Endodermal cell (in vitro differentiated cells): ENCODE measurements at regions not wholly inside any gene's neighbourhood (a gene's known extent, or its start where the extent isn't known, plus 50 kb on each side); places are given as distances from the start of the nearest gene placed in this dataset.
A peak's percentile ranks its signal among the peaks of the same experiment; 100 is the strongest.

Source experiments
- DNase-seq: peaks from one replicate; pipeline ENCODE4 v3.0.0-alpha.2; 2017
- H3K27ac ChIP-seq: 2 replicates; pipeline ENCODE4 v1.5.1; 2013; ENCODE audit warnings: mild to moderate bottlenecking, low read depth, low read length, moderate library complexity
- H3K27me3 ChIP-seq: 2 replicates; pipeline ENCODE4 v1.6.1; 2013; ENCODE audit warnings: mild to moderate bottlenecking, low read length, moderate library complexity; ENCODE audit not compliant: insufficient read depth, control insufficient read depth, poor library complexity, severe bottlenecking
- H3K36me3 ChIP-seq: 2 replicates; pipeline ENCODE4 v1.7.0; 2013; ENCODE audit warnings: mild to moderate bottlenecking, low read length, moderate library complexity; ENCODE audit not compliant: control insufficient read depth, insufficient read depth
- H3K4me1 ChIP-seq: one replicate; pipeline ENCODE4 v1.7.0; 2013; ENCODE audit warnings: low read length; ENCODE audit not compliant: control insufficient read depth, insufficient read depth
- H3K4me3 ChIP-seq: 2 replicates; pipeline ENCODE4 v1.5.1; 2013; ENCODE audit warnings: mild to moderate bottlenecking, low read length, moderate library complexity
- H3K9ac ChIP-seq: 2 replicates; pipeline ENCODE4 v1.6.1; 2013; ENCODE audit warnings: mild to moderate bottlenecking, low read length, moderate library complexity; ENCODE audit not compliant: poor library complexity, severe bottlenecking; ENCODE audit errors: extremely low read depth
- H3K9me3 ChIP-seq: 2 replicates; pipeline ENCODE4 v1.6.1; 2013; ENCODE audit warnings: mild to moderate bottlenecking, low read length, moderate library complexity; ENCODE audit not compliant: control insufficient read depth
- H3K27ac Mint-ChIP-seq: 2 replicates; pipeline ENCODE4 v1.8.0; 2020; ENCODE audit warnings: mixed read lengths
- H3K27me3 Mint-ChIP-seq: 2 replicates; pipeline ENCODE4 v1.8.0; 2021; ENCODE audit warnings: mild to moderate bottlenecking, mixed read lengths; ENCODE audit not compliant: insufficient read depth
- H3K36me3 Mint-ChIP-seq: 2 replicates; pipeline ENCODE4 v1.8.0; 2020; ENCODE audit warnings: low read depth, mixed read lengths
- H3K4me1 Mint-ChIP-seq: 2 replicates; pipeline ENCODE4 v1.8.0; 2020; ENCODE audit warnings: mixed read lengths
- H3K4me3 Mint-ChIP-seq: 2 replicates; pipeline ENCODE4 v1.8.0; 2020; ENCODE audit warnings: mild to moderate bottlenecking, moderate library complexity, mixed read lengths
- H3K9me3 Mint-ChIP-seq: 2 replicates; pipeline ENCODE4 v1.8.0; 2020; ENCODE audit warnings: mild to moderate bottlenecking, mixed read lengths
- WGBS, 2 experiments: methylation state at CpG; one replicate each; pipeline versions ENCODE4 v1.1.5 to v1.1.7; 2013; ENCODE audit warnings: missing lambda C conversion rate in 2 of 2, mixed read lengths in 1 of 2; ENCODE audit not compliant: insufficient coverage in 1 of 2, insufficient read length in 1 of 2; 5-methylcytosine and 5-hydroxymethylcytosine counted together
- TF ChIP-seq, protein P1 (sequence below): fragments of 200-600 bp; sonication (generic); conservative IDR thresholded peaks from 2 replicates; pipeline ENCODE4 v1.5.0; 2021; ENCODE audit warnings: antibody characterized with exemption, mild to moderate bottlenecking

GRCh38 chr4:177861551-177862094 is 419.4 kb upstream of the AGA start:
- Histone ChIP-seq H3K36me3 (no peaks in the 10 kb centered on the region), H3K27ac (no peak overlapping the region), H3K9ac (no peak overlapping the region), H3K4me1 (no peaks in the 10 kb centered on the region), H3K9me3 (no peaks in the 10 kb centered on the region), H3K4me3 (no peak overlapping the region), H3K27me3 (no peaks in the 10 kb centered on the region)
- Mint-ChIP-seq H3K36me3 (no peaks in the 10 kb centered on the region), H3K27ac (no peak overlapping the region), H3K4me3 (no peak overlapping the region), H3K4me1 (no peaks in the 10 kb centered on the region), H3K9me3 (no peaks in the 10 kb centered on the region), H3K27me3 (no peaks in the 10 kb centered on the region)
- TF ChIP-seq, protein P1, sequence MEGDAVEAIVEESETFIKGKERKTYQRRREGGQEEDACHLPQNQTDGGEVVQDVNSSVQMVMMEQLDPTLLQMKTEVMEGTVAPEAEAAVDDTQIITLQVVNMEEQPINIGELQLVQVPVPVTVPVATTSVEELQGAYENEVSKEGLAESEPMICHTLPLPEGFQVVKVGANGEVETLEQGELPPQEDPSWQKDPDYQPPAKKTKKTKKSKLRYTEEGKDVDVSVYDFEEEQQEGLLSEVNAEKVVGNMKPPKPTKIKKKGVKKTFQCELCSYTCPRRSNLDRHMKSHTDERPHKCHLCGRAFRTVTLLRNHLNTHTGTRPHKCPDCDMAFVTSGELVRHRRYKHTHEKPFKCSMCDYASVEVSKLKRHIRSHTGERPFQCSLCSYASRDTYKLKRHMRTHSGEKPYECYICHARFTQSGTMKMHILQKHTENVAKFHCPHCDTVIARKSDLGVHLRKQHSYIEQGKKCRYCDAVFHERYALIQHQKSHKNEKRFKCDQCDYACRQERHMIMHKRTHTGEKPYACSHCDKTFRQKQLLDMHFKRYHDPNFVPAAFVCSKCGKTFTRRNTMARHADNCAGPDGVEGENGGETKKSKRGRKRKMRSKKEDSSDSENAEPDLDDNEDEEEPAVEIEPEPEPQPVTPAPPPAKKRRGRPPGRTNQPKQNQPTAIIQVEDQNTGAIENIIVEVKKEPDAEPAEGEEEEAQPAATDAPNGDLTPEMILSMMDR, result no peak
- 93% methylated on average over 12 to 18 of the region's 18 CpGs for WGBS, 2 experiments
- no peak for DNase-seq

- no peak overlapping the region for H3K9ac ChIP-seq
- no peaks in the 10 kb centered on the region for H3K4me1 ChIP-seq
- no peaks in the 10 kb centered on the region for H3K36me3 ChIP-seq
- no peaks in the 10 kb centered on the region for H3K27me3 ChIP-seq
- TF ChIP-seq, protein P1, result no peak
- Mint-ChIP-seq H3K36me3 (no peaks in the 10 kb centered on the region), H3K27me3 (no peaks in the 10 kb centered on the region), H3K4me3 (no peak overlapping the region), H3K4me1 (no peaks in the 10 kb centered on the region), H3K9me3 (no peaks in the 10 kb centered on the region), H3K27ac (no peak overlapping the region)
- 94 to 96% methylated on average over 19 of the region's 19 CpGs for WGBS, 2 experiments
- no peaks in the 10 kb centered on the region for H3K9me3 ChIP-seq
- H3K27ac ChIP-seq, result no peak overlapping the region
- no peak overlapping the region for H3K4me3 ChIP-seq
- DNase-seq, result no peak
Measured at GRCh38 chr4:177862541-177863176, 420.4 kb upstream of the AGA start.

DNA sequence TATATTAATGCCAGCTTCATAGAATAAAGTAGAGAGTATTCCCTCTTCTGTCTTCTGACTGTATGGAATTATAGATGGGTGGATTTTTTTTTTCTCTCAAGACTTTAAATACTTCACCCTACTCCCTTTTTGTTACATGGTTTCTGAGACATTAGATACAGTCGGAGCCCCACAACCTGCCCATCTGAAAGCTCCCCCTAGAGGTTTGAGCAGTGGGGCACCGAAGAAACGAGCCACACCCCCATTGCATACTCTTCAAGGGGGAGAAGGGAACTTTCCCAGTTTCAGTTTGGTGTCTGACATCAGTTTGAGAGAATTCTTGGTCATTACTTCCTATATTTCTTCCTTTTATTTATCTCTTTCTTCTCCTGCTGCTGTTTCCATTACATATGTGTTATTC is 437.6 kb upstream of the AGA start:
- no peak overlapping the region for H3K4me3 Mint-ChIP-seq
- Histone ChIP-seq H3K4me1 (peaks cover 6% of the 10 kb centered on the region), H3K27ac (no peak overlapping the region), H3K9me3 (no peaks in the 10 kb centered on the region), H3K4me3 (no peak overlapping the region), H3K36me3 (no peaks in the 10 kb centered on the region), H3K27me3 (no peaks in the 10 kb centered on the region), H3K9ac (no peak overlapping the region)
- no peaks in the 10 kb centered on the region for H3K27me3 Mint-ChIP-seq
- no peak overlapping the region for H3K27ac Mint-ChIP-seq
- H3K9me3 Mint-ChIP-seq, result no peaks in the 10 kb centered on the region
- 73% methylated on average over 3 of the region's 3 CpGs; no CpG with 5 or more reads in 1 of the 2 experiments for WGBS, 2 experiments
- H3K36me3 Mint-ChIP-seq, result no peaks in the 10 kb centered on the region
- TF ChIP-seq, protein P1, result peak; percentile 77
- DNase-seq, result peak; percentile 83
- H3K4me1 Mint-ChIP-seq, result peaks cover 12% of the 10 kb centered on the region
